Central memory CD8-positive, alpha-beta T cell (primary cell): ENCODE measurements at regions not wholly inside any gene's neighbourhood (a gene's known extent, or its start where the extent isn't known, plus 50 kb on each side); places are given as distances from the start of the nearest gene placed in this dataset.
"Not testable (repeated sequence)": the region's sequence is repeated elsewhere in the genome, so short reads cannot be mapped to it uniquely, and the experiment has no call there.

Experiments used
- ATAC-seq: fragments of 150-1000 bp; cut with Tn5 transposase; replicated peaks from 2 replicates; pipeline ENCODE4 v1.10.0; 2022; ENCODE audit warnings: mild to moderate bottlenecking, moderate FRiP score, moderate number of reproducible peaks; ENCODE audit not compliant: poor library complexity, severe bottlenecking; ENCODE audit errors: extremely low read depth
- DNase-seq, 2 donors: peaks; one replicate each; pipeline ENCODE4 v3.0.0; 2021; ENCODE audit warnings: low spot score in 2 of 2
- H3K27ac Mint-ChIP-seq: one replicate; pipeline ENCODE4 v1.8.0; 2022; ENCODE audit warnings: low read depth, mild to moderate bottlenecking, moderate library complexity, mixed read lengths
- H3K27me3 Mint-ChIP-seq: one replicate; pipeline ENCODE4 v1.8.0; 2022; ENCODE audit warnings: mixed read lengths
- H3K36me3 Mint-ChIP-seq: one replicate; pipeline ENCODE4 v1.8.0; 2022; ENCODE audit warnings: mild to moderate bottlenecking, moderate library complexity, mixed read lengths; ENCODE audit not compliant: insufficient read depth
- H3K4me1 Mint-ChIP-seq: one replicate; pipeline ENCODE4 v1.8.0; 2022; ENCODE audit warnings: mixed read lengths
- H3K4me3 Mint-ChIP-seq: one replicate; pipeline ENCODE4 v1.8.0; 2022; ENCODE audit warnings: mild to moderate bottlenecking, moderate library complexity, mixed read lengths
- H3K9me3 Mint-ChIP-seq: one replicate; pipeline ENCODE4 v1.8.0; 2022; ENCODE audit warnings: mixed read lengths

- peaks cover 20% of the 10 kb centered on the region for H3K9me3 Mint-ChIP-seq
- H3K27ac Mint-ChIP-seq: no peak overlapping the region
- ATAC-seq (no peak), DNase-seq (no peak)
- H3K4me3 Mint-ChIP-seq: no peak overlapping the region
- no peaks in the 10 kb centered on the region for H3K27me3 Mint-ChIP-seq
- H3K4me1 Mint-ChIP-seq: no peaks in the 10 kb centered on the region
- no peaks in the 10 kb centered on the region for H3K36me3 Mint-ChIP-seq
These were observed 866.4 kb downstream of the PLOD2 start for GRCh38 chr3:145294572-145294971.

GRCh38 chr3:145307272-145307671 is 853.7 kb downstream of the PLOD2 start:
- no peak for ATAC-seq
- Mint-ChIP-seq H3K27me3 (no peaks in the 10 kb centered on the region), H3K4me1 (no peaks in the 10 kb centered on the region), H3K36me3 (no peaks in the 10 kb centered on the region), H3K27ac (no peak overlapping the region), H3K9me3 (peaks cover 14% of the 10 kb centered on the region), H3K4me3 (no peak overlapping the region)
- DNase-seq: no peak

GRCh38 chr3:145313751-145314150 is 847.2 kb downstream of the PLOD2 start:
- Mint-ChIP-seq H3K27me3 (no peaks in the 10 kb centered on the region), H3K9me3 (peaks cover 12% of the 10 kb centered on the region), H3K36me3 (peaks cover 2% of the 10 kb centered on the region)

GRCh38 chr3:145316253-145316652 is 844.7 kb downstream of the PLOD2 start:
- not testable (repeated sequence) for H3K27me3 Mint-ChIP-seq, H3K27ac Mint-ChIP-seq, H3K4me1 Mint-ChIP-seq, H3K4me3 Mint-ChIP-seq, H3K36me3 Mint-ChIP-seq, DNase-seq, ATAC-seq
- peaks cover 26% of the 10 kb centered on the region for H3K9me3 Mint-ChIP-seq

More at GRCh38 chr3:145313751-145314150, 847.2 kb downstream of the PLOD2 start:
- no peak for ATAC-seq
- Mint-ChIP-seq H3K4me1 (no peaks in the 10 kb centered on the region), H3K27ac (no peak overlapping the region), H3K4me3 (no peak overlapping the region)
- DNase-seq: no peak

GRCh38 chr3:145326666-145327065 is 834.3 kb downstream of the PLOD2 start:
- H3K27me3 Mint-ChIP-seq: no peaks in the 10 kb centered on the region
- no peaks in the 10 kb centered on the region for H3K36me3 Mint-ChIP-seq

GRCh38 chr3:145333427-145333826 is 827.6 kb downstream of the PLOD2 start:
- H3K9me3 Mint-ChIP-seq: peaks cover 15% of the 10 kb centered on the region
- not testable (repeated sequence) for H3K27ac Mint-ChIP-seq, H3K27me3 Mint-ChIP-seq, H3K4me1 Mint-ChIP-seq, H3K4me3 Mint-ChIP-seq, DNase-seq, H3K36me3 Mint-ChIP-seq, ATAC-seq

More at GRCh38 chr3:145326666-145327065, 834.3 kb downstream of the PLOD2 start:
- no peaks in the 10 kb centered on the region for H3K4me1 Mint-ChIP-seq
- peaks cover 11% of the 10 kb centered on the region for H3K9me3 Mint-ChIP-seq
- no peak overlapping the region for H3K4me3 Mint-ChIP-seq
- no peak for DNase-seq
- no peak overlapping the region for H3K27ac Mint-ChIP-seq
- no peak for ATAC-seq

- DNase-seq: no peak
- no peak overlapping the region for H3K27ac Mint-ChIP-seq
- H3K4me1 Mint-ChIP-seq: no peaks in the 10 kb centered on the region
- no peaks in the 10 kb centered on the region for H3K27me3 Mint-ChIP-seq
- H3K4me3 Mint-ChIP-seq: no peak overlapping the region
- H3K9me3 Mint-ChIP-seq: peaks cover 15% of the 10 kb centered on the region
- no peaks in the 10 kb centered on the region for H3K36me3 Mint-ChIP-seq
- ATAC-seq: no peak
These were observed 827.1 kb downstream of the PLOD2 start for GRCh38 chr3:145333931-145334330.

- ATAC-seq: no peak
- DNase-seq: no peak
- no peak overlapping the region for H3K27ac Mint-ChIP-seq
- H3K36me3 Mint-ChIP-seq: peaks cover 2% of the 10 kb centered on the region
- H3K27me3 Mint-ChIP-seq: no peaks in the 10 kb centered on the region
- peaks cover 27% of the 10 kb centered on the region for H3K9me3 Mint-ChIP-seq
- no peak overlapping the region for H3K4me3 Mint-ChIP-seq
- no peaks in the 10 kb centered on the region for H3K4me1 Mint-ChIP-seq
These were observed 805.8 kb downstream of the PLOD2 start for GRCh38 chr3:145355206-145355605.

GRCh38 chr3:145357453-145357852 is 803.5 kb downstream of the PLOD2 start:
- DNase-seq: no peak
- Mint-ChIP-seq H3K4me1 (no peaks in the 10 kb centered on the region), H3K4me3 (no peak overlapping the region), H3K9me3 (peaks cover 26% of the 10 kb centered on the region), H3K36me3 (peaks cover 2% of the 10 kb centered on the region), H3K27me3 (no peaks in the 10 kb centered on the region), H3K27ac (no peak overlapping the region)
- no peak for ATAC-seq

GRCh38 chr3:145359040-145359439 is 801.9 kb downstream of the PLOD2 start:
- Mint-ChIP-seq H3K4me3 (no peak overlapping the region), H3K27ac (no peak overlapping the region), H3K9me3 (peaks cover 22% of the 10 kb centered on the region), H3K4me1 (no peaks in the 10 kb centered on the region), H3K27me3 (no peaks in the 10 kb centered on the region), H3K36me3 (no peaks in the 10 kb centered on the region)
- DNase-seq: no peak
- ATAC-seq: no peak

- Mint-ChIP-seq H3K27ac (no peak overlapping the region), H3K4me3 (no peak overlapping the region), H3K36me3 (no peaks in the 10 kb centered on the region), H3K4me1 (no peaks in the 10 kb centered on the region), H3K27me3 (no peaks in the 10 kb centered on the region), H3K9me3 (peaks cover 20% of the 10 kb centered on the region)
- ATAC-seq (no peak), DNase-seq (no peak)
These were observed 792.2 kb downstream of the PLOD2 start for GRCh38 chr3:145368748-145369147.

GRCh38 chr3:145370870-145371269 is 790.1 kb downstream of the PLOD2 start:
- Mint-ChIP-seq H3K4me1 (no peaks in the 10 kb centered on the region), H3K4me3 (no peak overlapping the region), H3K27me3 (no peaks in the 10 kb centered on the region), H3K9me3 (peaks cover 13% of the 10 kb centered on the region), H3K27ac (no peak overlapping the region), H3K36me3 (no peaks in the 10 kb centered on the region)
- ATAC-seq (no peak), DNase-seq (no peak)

- no peak for ATAC-seq
- H3K9me3 Mint-ChIP-seq: peaks cover 22% of the 10 kb centered on the region
These were observed 783.7 kb downstream of the PLOD2 start for GRCh38 chr3:145377301-145377700.

GRCh38 chr3:145383416-145383815 is 777.6 kb downstream of the PLOD2 start:
- H3K9me3 Mint-ChIP-seq: no peaks in the 10 kb centered on the region
- ATAC-seq: no peak
- H3K4me3 Mint-ChIP-seq: no peak overlapping the region
- H3K27ac Mint-ChIP-seq: no peak overlapping the region
- no peaks in the 10 kb centered on the region for H3K4me1 Mint-ChIP-seq
- DNase-seq: no peak
- H3K36me3 Mint-ChIP-seq: no peaks in the 10 kb centered on the region
- no peaks in the 10 kb centered on the region for H3K27me3 Mint-ChIP-seq

More at GRCh38 chr3:145377301-145377700, 783.7 kb downstream of the PLOD2 start:
- Mint-ChIP-seq H3K27ac (no peak overlapping the region), H3K36me3 (no peaks in the 10 kb centered on the region), H3K4me3 (no peak overlapping the region), H3K27me3 (no peaks in the 10 kb centered on the region), H3K4me1 (no peaks in the 10 kb centered on the region)
- no peak for DNase-seq
